HG03025 (cell line): ENCODE measurements at regions not wholly inside any gene's neighbourhood (a gene's known extent, or its start where the extent isn't known, plus 50 kb on each side); places are given as distances from the start of the nearest gene placed in this dataset.
"Not testable (repeated sequence)": the region's sequence is repeated elsewhere in the genome, so short reads cannot be mapped to it uniquely, and the experiment has no call there.

ENCODE experiments used
- ATAC-seq: cut with Tn5 transposase; IDR thresholded peaks from one replicate; pipeline ENCODE4 v1.9.1; 2021; ENCODE audit warnings: mild to moderate bottlenecking, moderate library complexity; ENCODE audit not compliant: unreplicated experiment, low FRiP score

DNA sequence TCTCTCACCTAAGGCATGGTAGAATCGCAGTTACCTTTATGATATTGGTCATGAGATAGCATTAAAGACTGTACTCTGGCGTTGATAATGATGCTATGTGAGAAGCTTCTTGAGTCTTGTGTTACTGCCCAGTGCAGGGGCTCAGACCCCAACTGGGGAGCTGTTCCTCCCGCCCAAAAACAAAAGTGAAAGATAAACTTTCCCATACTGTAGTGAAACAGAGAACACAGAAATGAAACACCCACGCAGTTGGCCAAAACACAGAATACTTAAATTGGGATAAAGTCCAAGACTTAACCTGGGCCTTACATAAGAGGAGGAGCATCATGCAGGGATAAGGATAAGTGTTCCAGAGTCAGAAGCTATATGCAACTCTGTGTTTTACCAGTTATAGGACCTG lies 130.6 kb downstream of the HHIPL2 start:
- ATAC-seq, result no peak

DNA sequence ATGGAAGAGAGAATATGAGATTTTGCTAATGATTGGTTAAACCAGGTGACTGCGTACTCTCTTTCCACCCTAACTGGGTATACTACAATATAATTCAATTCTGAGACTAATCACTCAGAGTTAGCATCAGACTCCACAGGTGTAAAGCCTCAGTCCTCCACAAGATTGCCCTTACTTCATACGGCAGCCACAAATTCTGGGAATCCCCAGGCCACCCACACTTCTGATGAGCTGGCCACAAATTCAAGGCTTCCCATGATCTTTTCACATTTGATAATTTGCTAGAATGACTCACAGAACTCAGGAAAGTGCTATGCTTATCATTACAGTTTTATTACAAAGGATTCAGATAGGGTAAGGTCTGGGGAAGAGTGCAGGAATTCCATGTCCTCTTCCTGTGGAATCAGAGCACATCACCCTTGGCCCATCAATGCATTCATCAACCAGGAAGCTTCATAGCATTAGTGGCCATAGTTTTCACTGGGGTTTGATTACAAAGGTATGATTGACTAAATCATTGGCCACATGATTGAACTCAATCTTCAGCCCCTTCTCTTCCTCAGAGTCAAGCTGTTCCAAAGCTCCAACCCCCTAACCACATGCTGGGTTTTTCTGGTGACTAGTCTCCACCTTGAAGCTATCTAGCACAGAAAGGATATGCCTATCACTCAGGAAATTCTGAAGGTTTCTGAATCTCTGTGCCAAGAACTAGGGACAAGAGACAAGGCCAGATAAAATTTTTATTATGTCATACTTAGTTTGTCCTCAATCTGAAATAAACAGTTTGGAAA lies 131.7 kb downstream of the HHIPL2 start:
- no peak for ATAC-seq

DNA sequence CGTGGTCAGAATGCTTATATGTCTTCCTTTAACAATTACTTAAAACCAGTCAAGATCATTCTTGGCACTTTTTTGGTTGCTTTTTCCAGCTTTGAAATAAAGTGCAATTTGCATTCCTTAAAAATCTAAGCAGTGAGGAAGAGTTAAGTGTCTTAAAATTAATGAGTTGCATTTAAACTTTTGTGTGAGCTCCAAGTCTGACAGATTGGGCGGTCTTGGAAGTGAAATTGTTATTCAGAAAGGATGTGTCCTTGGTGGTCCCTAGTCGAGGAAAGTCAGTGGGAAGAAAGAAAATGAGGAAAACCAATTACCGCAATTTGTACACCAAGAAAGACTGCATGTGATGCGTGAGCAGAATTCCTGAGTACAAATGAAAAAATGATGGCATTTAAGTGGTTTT lies 132.5 kb downstream of the HHIPL2 start:
- ATAC-seq, result no peak

DNA sequence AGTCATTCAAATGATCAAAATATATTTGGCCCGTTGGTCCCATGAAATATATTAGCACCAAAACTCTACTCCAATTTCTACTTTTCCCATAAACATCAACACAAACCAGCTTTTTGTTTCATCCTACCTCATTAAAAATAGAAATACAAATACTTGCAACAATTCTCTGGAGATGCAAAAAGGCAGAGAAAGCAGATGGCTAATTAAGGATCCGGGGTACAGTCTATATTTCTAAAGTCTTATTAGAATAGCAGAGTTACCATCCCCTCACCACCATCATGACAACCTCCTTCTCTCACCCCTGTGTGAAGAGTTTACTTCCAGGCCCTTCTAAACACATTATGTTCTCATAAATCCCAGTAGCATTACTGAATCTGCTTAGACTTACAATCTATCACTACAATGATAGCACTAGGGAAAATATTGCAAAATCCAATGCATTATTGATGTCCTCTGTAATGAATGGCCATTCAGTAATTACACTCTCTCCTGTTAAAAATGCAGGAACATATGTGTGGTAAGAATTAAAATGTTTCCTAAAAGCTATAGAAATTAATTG lies 133.8 kb downstream of the HHIPL2 start:
- ATAC-seq, result no peak

DNA sequence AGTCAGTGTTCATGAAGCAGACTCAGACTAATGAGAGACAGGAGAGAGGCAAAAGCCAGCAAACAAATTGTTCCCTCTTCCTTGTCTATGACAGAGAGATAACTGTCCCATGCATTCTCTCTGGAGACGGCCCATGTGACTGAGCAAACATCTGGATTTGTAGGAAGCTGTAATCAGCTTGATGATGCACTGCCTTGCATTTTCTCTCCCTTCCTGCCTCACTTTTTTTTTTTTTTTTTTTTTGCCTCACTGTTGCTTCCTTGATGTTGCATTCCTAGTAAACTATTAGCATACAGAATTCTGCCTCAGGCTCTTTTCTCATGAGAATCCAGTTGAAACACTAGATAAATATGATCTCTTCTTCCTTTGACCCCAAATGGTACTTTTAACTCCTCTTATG lies 134.5 kb downstream of the HHIPL2 start:
- ATAC-seq, result no peak

DNA sequence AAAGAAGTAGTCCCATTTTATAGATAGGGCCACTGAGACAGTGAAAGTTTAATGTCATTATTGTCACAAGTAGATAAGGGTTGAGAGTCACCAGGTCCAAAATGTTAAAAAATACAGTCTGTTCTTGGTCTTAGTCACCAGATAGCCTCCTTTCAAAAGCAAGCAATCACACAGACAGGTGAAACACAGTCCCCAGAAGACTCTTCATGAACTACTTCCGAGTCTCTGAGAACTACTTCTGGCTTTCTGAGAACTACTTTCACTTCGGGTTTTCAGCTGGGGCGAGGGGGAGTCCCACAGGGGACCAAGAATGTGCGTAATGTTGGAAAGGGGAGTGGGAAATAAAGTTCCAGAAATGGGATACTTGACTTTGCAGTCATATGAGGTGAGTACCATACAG lies 143.2 kb downstream of the HHIPL2 start:
- ATAC-seq, result peak; percentile 86

DNA sequence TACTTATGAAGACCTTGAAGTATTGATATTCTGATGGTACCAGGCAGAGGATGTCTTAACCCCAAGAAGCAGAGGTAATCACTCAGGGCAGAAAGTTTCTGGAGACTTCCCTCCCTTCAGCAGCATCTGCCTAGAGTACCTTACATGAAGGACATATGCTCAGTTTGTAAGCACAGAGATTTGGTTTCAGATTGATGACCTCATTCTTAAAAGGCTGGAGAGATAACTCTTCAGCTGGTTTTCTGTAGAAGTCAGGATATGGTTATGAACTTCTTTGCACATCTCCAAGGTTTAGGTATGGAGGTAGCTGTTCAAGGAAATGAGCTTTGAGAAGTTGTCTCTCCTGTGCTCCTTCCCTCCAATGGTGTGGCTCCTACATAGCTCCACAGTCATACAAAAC lies 148.7 kb downstream of the HHIPL2 start:
- no peak for ATAC-seq

DNA sequence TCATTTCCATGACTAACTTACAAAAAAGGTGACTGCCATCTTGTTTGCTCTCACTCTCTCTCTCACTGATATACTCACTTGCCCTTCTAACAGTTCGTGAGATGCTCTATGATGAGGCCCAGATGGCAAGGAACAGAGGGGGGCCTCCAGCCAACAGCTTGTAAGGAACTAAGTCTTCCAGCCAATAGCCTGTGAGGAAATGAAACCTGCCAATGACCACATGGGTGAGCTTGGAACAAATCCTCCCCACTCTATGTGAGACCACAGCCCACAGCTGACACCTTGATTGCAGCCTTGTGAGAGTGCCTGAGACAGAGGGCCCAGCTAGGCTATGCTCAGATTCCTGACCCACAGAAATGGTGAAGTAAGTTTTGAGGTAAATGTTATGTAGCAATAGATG lies 153.7 kb downstream of the HHIPL2 start:
- ATAC-seq, result no peak

DNA sequence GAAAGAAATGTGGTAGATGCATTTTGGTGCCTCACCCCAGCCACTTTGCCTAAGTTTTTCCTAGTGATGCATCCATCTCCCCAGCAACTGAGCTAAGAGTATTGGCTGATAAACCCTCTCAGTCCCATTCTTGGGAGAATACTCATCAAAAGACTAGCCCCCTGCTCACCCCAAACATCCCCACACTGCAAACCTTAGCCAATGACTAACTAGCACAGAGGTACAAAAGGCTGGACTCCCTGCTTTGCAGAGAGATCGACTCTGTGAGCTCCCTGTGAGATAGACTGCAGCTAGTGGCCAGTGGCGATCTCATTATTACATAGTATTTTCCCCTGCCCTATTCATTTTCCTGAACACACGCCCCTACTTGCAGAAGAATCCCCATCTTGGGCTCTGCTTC lies 155.3 kb downstream of the HHIPL2 start:
- ATAC-seq, result no peak

DNA sequence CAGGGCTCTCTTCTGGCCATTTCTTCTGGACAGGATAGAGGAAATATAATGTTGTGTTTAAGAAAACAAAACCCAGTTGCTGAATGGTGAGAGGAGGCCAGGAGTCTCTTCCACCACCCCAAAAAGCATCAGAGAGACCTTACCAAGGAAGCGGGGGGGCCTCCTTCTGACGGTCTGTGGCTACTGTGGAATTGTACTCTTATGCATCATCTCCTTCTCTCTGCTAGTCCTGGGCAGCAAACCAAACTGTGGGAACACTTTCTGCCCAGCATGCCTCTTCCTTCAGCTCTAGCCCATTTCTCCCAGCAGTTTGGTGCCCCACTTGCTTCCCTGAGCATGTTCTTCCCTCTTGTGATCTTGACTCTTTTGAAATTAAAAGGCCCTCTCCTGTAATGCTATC lies 157.7 kb downstream of the HHIPL2 start:
- no peak for ATAC-seq

DNA sequence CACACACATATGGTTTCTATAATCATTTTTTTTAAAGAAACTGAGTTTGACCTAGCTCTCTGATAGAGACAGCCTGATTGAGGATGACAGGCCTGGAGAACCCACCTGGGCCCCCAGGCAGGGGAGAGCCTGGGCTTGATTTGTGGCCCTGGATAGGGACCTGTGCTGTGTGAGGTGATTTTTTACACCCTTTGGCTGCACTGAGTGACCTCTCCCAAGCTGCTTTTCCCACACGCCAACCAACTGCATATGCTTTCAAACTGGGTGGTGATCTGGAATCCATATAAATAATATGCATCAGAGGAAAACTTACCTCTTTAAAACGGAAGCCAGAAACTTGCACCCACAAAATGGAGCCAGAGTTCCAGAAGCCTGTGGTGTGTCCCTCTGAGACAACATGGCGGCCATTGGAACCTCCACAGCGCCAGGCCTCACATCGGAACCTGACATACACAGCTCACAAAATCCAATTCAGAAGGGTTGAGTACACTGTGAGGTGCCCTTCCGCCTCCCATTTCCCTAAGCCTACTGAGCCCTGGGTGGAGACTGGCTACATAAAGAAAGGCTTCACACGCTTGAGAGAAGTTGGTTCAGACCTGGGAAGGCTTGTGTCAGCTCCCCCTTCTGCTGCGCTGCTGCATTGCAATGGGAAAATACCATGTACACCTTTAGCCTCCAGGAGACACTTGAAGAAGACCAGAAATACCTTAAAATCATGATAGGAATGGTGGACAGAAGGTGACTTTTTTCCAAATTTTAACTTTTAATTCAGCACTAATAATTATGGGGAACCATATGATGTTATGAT lies 160.7 kb downstream of the HHIPL2 start:
- no peak for ATAC-seq

DNA sequence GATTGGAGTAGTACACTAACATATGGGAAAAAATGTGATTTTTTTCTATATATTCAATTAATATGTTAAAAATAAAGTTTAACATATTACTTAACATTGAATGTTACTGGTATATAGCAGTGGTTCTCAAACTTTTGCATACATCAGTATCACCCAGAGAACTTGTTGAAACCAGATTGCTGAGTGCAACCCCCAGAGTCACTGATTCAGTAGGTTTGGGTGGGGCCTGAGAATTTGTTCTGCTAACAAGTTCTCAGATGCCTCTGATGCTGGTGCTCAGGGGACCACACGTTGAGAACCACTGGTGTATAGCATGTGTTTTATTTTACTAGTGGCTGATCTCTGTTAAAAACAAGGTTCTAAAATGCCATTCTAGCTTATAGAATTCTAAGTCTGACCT lies 161.9 kb downstream of the HHIPL2 start:
- ATAC-seq, result no peak

DNA sequence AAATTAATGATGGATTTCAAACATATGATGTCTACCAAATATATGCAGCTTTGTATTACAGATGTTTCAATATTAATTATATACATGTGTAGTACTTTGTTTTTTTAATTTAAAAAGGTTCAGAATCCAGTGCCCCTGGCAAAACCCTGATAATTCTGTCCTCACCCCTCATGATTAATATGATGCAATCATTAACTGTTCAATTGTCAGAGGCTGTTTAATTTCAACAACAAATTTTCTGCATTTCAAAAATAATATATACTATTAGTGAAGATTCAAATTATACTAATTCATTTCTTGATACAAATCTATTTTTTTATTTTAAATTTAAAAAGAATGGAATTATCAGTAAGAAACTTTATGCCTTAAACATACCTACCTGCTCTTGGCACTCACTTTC lies 162.6 kb downstream of the HHIPL2 start:
- ATAC-seq, result no peak

DNA sequence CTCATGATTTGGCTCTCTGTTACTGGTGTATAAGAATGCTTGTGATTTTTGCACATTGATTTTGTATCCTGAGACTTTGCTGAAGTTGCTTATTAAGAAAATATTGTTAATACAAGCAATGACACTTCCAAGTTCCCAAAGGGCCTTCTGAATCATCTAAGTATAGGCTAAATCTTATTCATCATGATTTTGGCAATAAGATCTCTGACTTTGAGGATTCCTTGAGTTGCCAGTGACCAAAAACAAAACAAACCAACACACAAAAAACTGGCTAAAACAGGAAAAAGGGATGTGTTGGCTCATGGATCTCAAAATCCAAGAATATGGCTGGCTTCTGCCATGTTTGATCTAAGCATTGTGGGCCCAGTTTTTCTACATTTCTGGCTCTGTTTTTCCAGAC lies 163.4 kb downstream of the HHIPL2 start:
- ATAC-seq, result no peak

DNA sequence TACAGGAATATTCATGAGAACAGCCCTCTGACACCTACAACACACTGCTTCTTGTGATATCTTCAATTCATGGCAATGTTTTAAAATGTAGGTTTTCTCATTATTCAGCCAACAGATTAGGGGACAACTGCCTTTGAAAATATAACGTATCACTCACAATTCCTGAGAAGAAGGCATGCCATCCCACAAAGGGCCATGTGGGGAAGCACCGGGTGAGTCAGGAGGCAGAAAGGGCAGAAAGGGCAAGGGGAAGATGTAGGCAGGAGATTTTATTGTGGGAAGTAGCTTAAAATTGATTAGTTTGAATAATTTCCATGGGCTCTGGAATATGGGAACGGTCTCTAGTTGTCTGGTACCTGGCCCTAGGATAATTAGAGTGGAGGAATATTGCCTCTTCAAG lies 165.7 kb downstream of the HHIPL2 start:
- ATAC-seq, result no peak

DNA sequence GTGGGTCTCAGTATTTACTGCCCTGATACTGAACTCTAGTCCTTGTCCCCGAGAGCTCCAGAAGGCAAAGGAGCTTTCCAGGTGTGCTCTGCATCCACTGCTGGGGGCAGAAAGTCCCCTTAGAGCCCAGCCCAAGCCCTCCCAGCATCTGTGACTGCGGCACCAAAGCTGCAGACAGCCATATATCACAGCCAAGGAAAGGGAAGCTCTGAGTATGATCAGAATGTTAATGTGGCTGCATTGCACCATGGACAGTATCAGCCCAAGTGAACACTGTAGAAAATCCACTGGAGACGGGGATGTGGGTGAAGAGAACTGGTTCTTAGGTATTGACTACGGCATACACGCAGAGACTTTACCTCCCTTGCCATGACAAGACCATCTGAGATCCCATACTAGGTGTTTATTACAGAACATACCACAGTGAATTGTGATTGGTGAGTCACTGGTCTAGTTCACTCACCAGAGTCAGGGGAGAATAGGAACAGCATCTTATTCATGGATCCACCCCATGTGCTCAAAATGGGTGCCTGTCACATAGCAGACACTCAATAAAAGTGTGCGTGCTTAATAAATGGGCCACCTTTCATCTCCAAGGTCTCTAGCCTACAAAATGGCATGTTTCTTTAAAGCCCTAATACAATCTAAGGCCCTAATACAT lies 170.3 kb downstream of the HHIPL2 start:
- no peak for ATAC-seq

DNA sequence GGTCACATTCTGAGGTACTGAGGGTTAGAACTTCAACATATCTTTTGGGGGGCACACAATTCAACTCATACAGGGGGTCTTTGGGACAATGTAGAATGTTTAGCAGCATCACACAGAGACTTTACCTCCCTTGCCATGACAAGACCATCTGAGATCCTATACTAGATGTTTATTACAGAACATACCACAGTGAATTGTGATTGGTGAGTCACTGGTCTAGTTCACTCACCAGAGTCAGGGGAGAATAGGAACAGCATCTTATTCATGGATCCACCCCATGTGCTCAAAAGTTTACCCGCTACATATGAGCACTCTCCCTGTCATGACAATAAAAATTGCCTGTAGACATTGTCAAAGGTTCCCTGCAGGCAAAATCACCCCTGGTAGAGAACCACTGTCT lies 171.1 kb downstream of the HHIPL2 start:
- not testable (repeated sequence) for ATAC-seq

DNA sequence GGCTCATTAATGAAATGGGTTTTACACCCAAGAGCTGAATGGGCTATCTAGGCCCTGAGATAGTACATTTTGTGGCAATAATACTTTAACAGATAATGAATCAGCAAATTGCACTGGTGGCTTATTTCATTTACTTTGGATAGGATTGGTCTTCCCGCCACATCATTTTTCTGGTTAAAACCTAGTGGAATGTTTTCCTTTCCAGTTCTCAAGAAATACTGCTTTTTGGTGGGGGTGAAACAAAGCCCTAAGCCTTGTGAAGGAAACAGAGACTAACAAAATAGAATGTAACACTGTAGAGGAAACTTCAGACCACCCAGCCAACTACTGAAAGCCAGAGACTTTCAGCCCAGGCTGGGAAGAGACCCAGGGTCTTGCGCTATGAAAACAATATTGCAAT lies 172.2 kb downstream of the HHIPL2 start:
- ATAC-seq, result no peak

DNA sequence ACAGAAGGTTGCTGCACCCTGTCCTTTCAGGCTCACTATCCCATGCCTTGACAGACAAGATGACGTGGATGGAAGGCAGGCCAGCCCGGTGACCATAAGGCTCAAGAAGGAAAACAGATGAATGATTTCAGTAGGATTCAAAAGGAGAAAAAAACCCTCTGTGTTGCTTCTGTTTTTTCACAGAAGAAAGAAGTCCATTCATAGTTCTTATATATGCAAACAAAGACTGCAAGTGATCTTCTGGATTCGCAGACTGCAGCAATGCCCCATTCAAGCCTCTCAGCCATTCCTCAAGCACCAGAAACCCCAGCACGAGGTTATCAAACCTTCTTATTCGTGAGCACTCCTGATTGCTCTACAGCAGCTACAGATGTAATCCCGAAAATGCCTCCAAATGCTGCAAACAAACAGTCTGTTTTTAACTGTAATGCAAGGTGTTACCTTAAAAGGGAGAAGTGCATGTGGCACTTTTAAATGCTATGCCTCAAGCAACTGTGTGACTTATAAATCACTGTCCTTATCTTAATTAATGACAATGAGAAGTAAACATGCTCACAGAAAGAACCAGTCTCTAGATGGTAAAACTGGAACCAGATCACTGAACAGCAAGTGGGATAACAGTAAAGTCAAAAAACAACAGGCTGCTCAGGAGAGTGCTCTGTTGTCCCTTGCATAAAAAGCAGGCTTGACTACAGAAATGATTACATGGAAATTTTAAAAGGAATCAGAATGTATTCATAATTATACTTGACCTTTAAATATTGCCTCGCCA lies 173.9 kb downstream of the HHIPL2 start:
- no peak for ATAC-seq

DNA sequence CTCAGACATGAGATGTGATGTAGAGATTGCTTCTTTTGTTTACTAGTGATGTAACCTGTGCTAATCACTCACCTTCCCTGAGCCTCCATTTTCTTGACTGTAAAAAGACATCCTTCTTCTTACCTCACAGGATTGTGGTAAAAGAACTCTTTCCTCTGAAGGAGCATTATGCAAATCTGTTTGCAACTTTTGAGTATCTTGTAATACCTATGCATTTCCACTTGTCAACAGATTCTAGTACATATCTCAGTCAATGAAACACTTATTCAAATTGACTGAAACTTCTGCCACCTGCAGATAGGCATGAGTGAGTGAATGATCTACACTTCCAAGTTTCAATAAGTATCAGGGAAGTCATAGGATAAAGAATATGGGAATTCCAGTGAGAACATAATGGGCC lies 174.7 kb downstream of the HHIPL2 start:
- peak; percentile 51 for ATAC-seq
